HepG2 (cell line): ENCODE measurements at regions not wholly inside any gene's neighbourhood (a gene's known extent, or its start where the extent isn't known, plus 50 kb on each side); places are given as distances from the start of the nearest gene placed in this dataset.

Source experiments
- ATF7 ChIP-seq, 2 experiments: fragments of 450-650 bp in 1 of 2; sonication (generic) in 1 of 2; formaldehyde crosslinking in 1 of 2; IDR thresholded peaks; 2 replicates each; pipeline versions ENCODE4 v1.4.0 to v1.6.1; 2016 to 2020; ENCODE audit warnings: antibody characterized with exemption in 1 of 2, mild to moderate bottlenecking in 1 of 2, missing genetic modification reagents in 1 of 2
- BHLHE40 ChIP-seq: IDR thresholded peaks from 2 replicates; pipeline ENCODE4 v1.6.1; 2011; ENCODE audit warnings: low read length, improper control_type of control experiment
- EZH2 ChIP-seq: conservative IDR thresholded peaks from 2 replicates; pipeline ENCODE4 v1.6.1; 2012; ENCODE audit warnings: mild to moderate bottlenecking, low read depth, low read length, moderate library complexity
- HMGA1 ChIP-seq: sonication (generic); formaldehyde crosslinking; conservative IDR thresholded peaks from 2 replicates; pipeline ENCODE4 v1.4.0; 2020; ENCODE audit warnings: missing genetic modification reagents
- MAFK ChIP-seq, 2 experiments: IDR thresholded peaks in 1 of 2; conservative IDR thresholded peaks in 1 of 2; 2 replicates each; pipeline ENCODE4 v1.6.1; 2011; ENCODE audit warnings: improper control_type of control experiment in 2 of 2, low read length in 2 of 2
- NR0B2 ChIP-seq: sonication (generic); formaldehyde crosslinking; IDR thresholded peaks from 2 replicates; pipeline ENCODE4 v1.4.0; 2020; ENCODE audit warnings: mild to moderate bottlenecking, missing genetic modification reagents
- PBX3 ChIP-seq: sonication (generic); formaldehyde crosslinking; IDR thresholded peaks from 2 replicates; pipeline ENCODE4 v1.8.1; 2023; ENCODE audit warnings: missing genetic modification reagents, inconsistent platforms, borderline replicate concordance
- PHF5A ChIP-seq: IDR thresholded peaks from one replicate; pipeline ENCODE4 v1.6.1; 2018; ENCODE audit warnings: low read depth, missing genetic modification reagents; ENCODE audit not compliant: unreplicated experiment
- RCOR2 ChIP-seq: IDR thresholded peaks from 2 replicates; pipeline ENCODE4 v1.6.1; 2016; ENCODE audit warnings: missing biosample characterization, missing genetic modification reagents
- SNAPC2 ChIP-seq: sonication (generic); formaldehyde crosslinking; IDR thresholded peaks from 2 replicates; pipeline ENCODE4 v1.8.1; 2022; ENCODE audit warnings: mild to moderate bottlenecking, missing genetic modification reagents
- STAT6 ChIP-seq: sonication (generic); formaldehyde crosslinking; IDR thresholded peaks from 2 replicates; pipeline ENCODE4 v1.4.0; 2020; ENCODE audit warnings: missing genetic modification reagents, mild to moderate bottlenecking, borderline replicate concordance
- ZBTB40 ChIP-seq, 2 experiments: fragments of 450-650 bp in 1 of 2; sonication (generic) in 1 of 2; formaldehyde crosslinking in 1 of 2; IDR thresholded peaks; 2 replicates each; pipeline versions ENCODE4 v1.6.1 to v1.8.0; 2016 to 2022; ENCODE audit warnings: antibody characterized with exemption in 1 of 2, mild to moderate bottlenecking in 1 of 2, missing genetic modification reagents in 1 of 2
- ZC3H4 ChIP-seq: sonication (generic); formaldehyde crosslinking; IDR thresholded peaks from 2 replicates; pipeline ENCODE4 v1.4.0; 2020; ENCODE audit warnings: missing genetic modification reagents, borderline replicate concordance
- ZNF274 ChIP-seq: sonication (generic); formaldehyde crosslinking; IDR thresholded peaks from 2 replicates; pipeline ENCODE4 v1.5.1; 2020; ENCODE audit warnings: mild to moderate bottlenecking, missing genetic modification reagents

GRCh38 chr20:46838011-46838410 is 56.6 kb upstream of the EYA2 start:
- TF ChIP-seq EZH2 (no peak), NR0B2 (CRISPR knock-in tag) (no peak), ZNF274 (CRISPR knock-in tag) (no peak), BHLHE40 (no peak), ZBTB40 (IDR thresholded peaks at IDR 0.05) (no peak), ZBTB40 (CRISPR knock-in tag; IDR thresholded peaks at IDR 0.05) (no peak), ZC3H4 (CRISPR knock-in tag) (no peak), ATF7 (IDR thresholded peaks at IDR 0.05) (no peak), ATF7 (CRISPR knock-in tag; IDR thresholded peaks at IDR 0.05) (no peak), PBX3 (CRISPR knock-in tag) (no peak), RCOR2 (no peak), HMGA1 (CRISPR knock-in tag) (no peak), PHF5A (CRISPR knock-in tag) (no peak), SNAPC2 (CRISPR knock-in tag) (no peak), STAT6 (CRISPR knock-in tag) (no peak), MAFK (conservative IDR thresholded peaks at IDR 0.05 in 1 of 2, IDR thresholded peaks at IDR 0.05 in 1 of 2; ENCODE audit: low read length in 2 of 2) (no peak)
